IMR-90 (cell line): ENCODE measurements at regions not wholly inside any gene's neighbourhood (a gene's known extent, or its start where the extent isn't known, plus 50 kb on each side); places are given as distances from the start of the nearest gene placed in this dataset.

ENCODE experiments used
- ATAC-seq: fragments of 200-7000 bp; cut with Tn5 transposase; 2 replicates; pipeline ENCODE4 v1.9.1; 2020; ENCODE audit warnings: low read depth, mild to moderate bottlenecking, moderate library complexity
- BruUV-seq: library from RNA; stranded (reverse); fragments of 400-500 nt; replicated peaks from 2 replicates; lab custom pipeline; 2021; lab: Mats Ljungman, UMichigan
- CTCF ChIA-PET: fragments of 300-600 bp; formaldehyde crosslinking; extraction: SDS; loops from one replicate; lab custom pipeline; 2021; ENCODE audit warnings: antibody characterized with exemption; lab: Yijun Ruan, JAX
- POLR2A ChIA-PET: fragments of 300-600 bp; sonication (Branson Sonifier 250); formaldehyde crosslinking; loops from one replicate; lab custom pipeline; 2022; ENCODE audit warnings: antibody characterized with exemption; ENCODE audit not compliant: unreplicated experiment; lab: Charles Lee
- DNase-seq: peaks from one replicate; pipeline ENCODE4 v3.0.0; 2013
- H2AFZ ChIP-seq: replicated peaks from 2 replicates; pipeline ENCODE3; 2013; ENCODE audit warnings: low read length, mild to moderate bottlenecking; ENCODE audit not compliant: poor library complexity
- H2AK5ac ChIP-seq: 2 replicates; pipeline ENCODE4 v1.6.1; 2013; ENCODE audit warnings: low read depth, low read length, inconsistent platforms
- H2AK9ac ChIP-seq: replicated peaks from 2 replicates; pipeline ENCODE3; 2013; ENCODE audit warnings: mild to moderate bottlenecking, low read depth, low read length, moderate library complexity; ENCODE audit not compliant: poor library complexity
- H2BK120ac ChIP-seq: 2 replicates; pipeline ENCODE4 v1.6.1; 2013; ENCODE audit warnings: low read depth, low read length, inconsistent platforms
- H2BK15ac ChIP-seq: 3 replicates; pipeline ENCODE4 v1.6.1; 2013; ENCODE audit warnings: low read depth, low read length, inconsistent platforms
- H2BK20ac ChIP-seq: 2 replicates; pipeline ENCODE4 v1.6.1; 2013; ENCODE audit warnings: low read depth, mild to moderate bottlenecking, inconsistent platforms, low read length, moderate library complexity
- H2BK5ac ChIP-seq: 2 replicates; pipeline ENCODE4 v1.6.1; 2013; ENCODE audit warnings: mild to moderate bottlenecking, low read depth, low read length, inconsistent platforms; ENCODE audit not compliant: poor library complexity, severe bottlenecking
- H3K14ac ChIP-seq: replicated peaks from 2 replicates; pipeline ENCODE4 v1.6.1; 2013; ENCODE audit warnings: low read depth, low read length, inconsistent platforms
- H3K18ac ChIP-seq: 2 replicates; pipeline ENCODE4 v1.6.1; 2013; ENCODE audit warnings: low read depth, low read length, control low read depth
- H3K23ac ChIP-seq: 2 replicates; pipeline ENCODE4 v1.6.1; 2013; ENCODE audit warnings: low read depth, low read length, inconsistent platforms
- H3K27ac ChIP-seq: 2 replicates; pipeline ENCODE4 v1.5.1; 2013; ENCODE audit warnings: mild to moderate bottlenecking, control low read depth, low read length; ENCODE audit not compliant: insufficient read depth
- H3K27me3 ChIP-seq: 2 replicates; pipeline ENCODE4 v1.6.1; 2013; ENCODE audit warnings: low read length; ENCODE audit not compliant: control insufficient read depth, insufficient read depth
- H3K36me3 ChIP-seq: 2 replicates; pipeline ENCODE4 v1.6.1; 2013; ENCODE audit warnings: low read length, mixed read lengths; ENCODE audit not compliant: control insufficient read depth, insufficient read depth
- H3K4ac ChIP-seq: 2 replicates; pipeline ENCODE4 v1.6.1; 2013; ENCODE audit warnings: low read depth, low read length, inconsistent platforms
- H3K4me1 ChIP-seq: 2 replicates; pipeline ENCODE4 v1.6.1; 2013; ENCODE audit warnings: low read length, mixed read lengths; ENCODE audit not compliant: control insufficient read depth, insufficient read depth
- H3K4me2 ChIP-seq: 2 replicates; pipeline ENCODE4 v1.6.1; 2013; ENCODE audit warnings: low read depth, mild to moderate bottlenecking, control low read depth, low read length, moderate library complexity
- H3K4me3 ChIP-seq: 2 replicates; pipeline ENCODE4 v1.5.1; 2013; ENCODE audit warnings: low read depth, mild to moderate bottlenecking, control low read depth, low read length, moderate library complexity; ENCODE audit not compliant: insufficient read depth
- H3K56ac ChIP-seq: 2 replicates; pipeline ENCODE4 v1.6.1; 2013; ENCODE audit warnings: low read length, inconsistent platforms; ENCODE audit not compliant: insufficient read depth; ENCODE audit errors: extremely low read depth
- H3K79me1 ChIP-seq, 2 experiments: 2 replicates each; pipeline ENCODE4 v1.6.1; 2013; ENCODE audit warnings: low read length in 2 of 2, inconsistent platforms in 1 of 2, low read depth in 1 of 2
- H3K9ac ChIP-seq: 2 replicates; pipeline ENCODE4 v1.6.1; 2013; ENCODE audit warnings: low read depth, low read length, control low read depth
- H3K9me1 ChIP-seq: 2 replicates; pipeline ENCODE4 v1.6.1; 2013; ENCODE audit warnings: low read length, inconsistent platforms; ENCODE audit not compliant: insufficient read depth
- H3K9me3 ChIP-seq: 2 replicates; pipeline ENCODE4 v1.6.1; 2013; ENCODE audit warnings: low read length; ENCODE audit not compliant: control insufficient read depth, insufficient read depth
- H4K20me1 ChIP-seq: 2 replicates; pipeline ENCODE4 v1.6.1; 2013; ENCODE audit warnings: low read length, inconsistent platforms; ENCODE audit not compliant: insufficient read depth
- H4K5ac ChIP-seq: 2 replicates; pipeline ENCODE4 v1.6.1; 2013; ENCODE audit warnings: mild to moderate bottlenecking, low read depth, low read length, control low read depth
- H4K8ac ChIP-seq, 2 experiments: 2 replicates each; pipeline ENCODE4 v1.6.1; 2013; ENCODE audit warnings: low read depth in 2 of 2, low read length in 2 of 2, control low read depth in 1 of 2, inconsistent platforms in 1 of 2
- H4K91ac ChIP-seq: 2 replicates; pipeline ENCODE4 v1.6.1; 2013; ENCODE audit warnings: low read depth, low read length, inconsistent platforms; ENCODE audit not compliant: insufficient read depth
- BHLHE40 ChIP-seq: fragments of 150-350 bp; IDR thresholded peaks from 2 replicates; pipeline ENCODE4 v1.6.1; 2016; ENCODE audit warnings: mild to moderate bottlenecking, low read depth, low read length
- CEBPB ChIP-seq: IDR thresholded peaks from 2 replicates; pipeline ENCODE4 v1.6.1; 2012; ENCODE audit warnings: low read depth, low read length, improper control_type of control experiment
- CHD1 ChIP-seq: IDR thresholded peaks from 2 replicates; pipeline ENCODE4 v1.6.1; 2012; ENCODE audit warnings: low read depth, low read length, improper control_type of control experiment
- FOS ChIP-seq: fragments of 150-350 bp; IDR thresholded peaks from 2 replicates; pipeline ENCODE4 v1.6.1; 2016; ENCODE audit warnings: low read depth, low read length
- MAFK ChIP-seq: IDR thresholded peaks from 2 replicates; pipeline ENCODE4 v1.6.1; 2012; ENCODE audit warnings: low read depth, low read length, improper control_type of control experiment
- MXI1 ChIP-seq: IDR thresholded peaks from 2 replicates; pipeline ENCODE4 v1.6.1; 2012; ENCODE audit warnings: low read depth, mild to moderate bottlenecking, low read length, moderate library complexity, borderline replicate concordance
- NFE2L2 ChIP-seq: fragments of 150-350 bp; IDR thresholded peaks from 2 replicates; pipeline ENCODE4 v1.6.1; 2016; ENCODE audit warnings: low read depth, mild to moderate bottlenecking, low read length
- POLR2A ChIP-seq: IDR thresholded peaks from 2 replicates; pipeline ENCODE4 v1.6.1; 2012; ENCODE audit warnings: mild to moderate bottlenecking, low read depth, low read length
- RAD21 ChIP-seq: IDR thresholded peaks from 2 replicates; pipeline ENCODE4 v1.6.1; 2012; ENCODE audit warnings: low read length, improper control_type of control experiment
- RCOR1 ChIP-seq: IDR thresholded peaks from 2 replicates; pipeline ENCODE4 v1.6.1; 2012; ENCODE audit warnings: mild to moderate bottlenecking, low read length, improper control_type of control experiment; ENCODE audit not compliant: insufficient replicate concordance
- RFX5 ChIP-seq: IDR thresholded peaks from 2 replicates; pipeline ENCODE4 v1.8.0; 2012; ENCODE audit warnings: low read depth, mild to moderate bottlenecking, low read length, moderate library complexity
- SMC3 ChIP-seq: fragments of 150-350 bp; IDR thresholded peaks from 2 replicates; pipeline ENCODE4 v1.6.1; 2016; ENCODE audit warnings: low read depth, mild to moderate bottlenecking, antibody characterized with exemption, low read length, moderate library complexity
- WGBS, 2 experiments: methylation state at CpG; one replicate each; pipeline versions ENCODE4 v1.1.5 to v1.1.7; 2013; ENCODE audit warnings: missing lambda C conversion rate in 2 of 2; ENCODE audit not compliant: insufficient read length in 1 of 2; ENCODE audit errors: extremely low coverage in 2 of 2; 5-methylcytosine and 5-hydroxymethylcytosine counted together
- dilution Hi-C: fragments of 300-500 bp; cut with HindIII; formaldehyde crosslinking; loops from one replicate; pipeline ENCODE4 v1.14.3; 2018; ENCODE audit warnings: low sequenced_read_pairs; ENCODE audit not compliant: unreplicated experiment
- in situ Hi-C: fragments of 300-500 bp; cut with MboI; formaldehyde crosslinking; loops from 3 replicates; pipeline ENCODE4 v1.14.3; 2019; ENCODE audit warnings: low sequenced_read_pairs, inconsistent platforms, mixed read lengths
- intact Hi-C: fragments of 100-400 bp; cut with micrococcal nuclease; formaldehyde crosslinking; loops from 2 replicates; pipeline ENCODE4 v1.10.0; 2022
- TF ChIP-seq, protein P1 (sequence below): fragments of 150-350 bp; IDR thresholded peaks from 2 replicates; pipeline ENCODE4 v1.6.1; 2017; ENCODE audit warnings: mild to moderate bottlenecking, antibody characterized with exemption, low read length, low read depth
- TF ChIP-seq, protein P2 (sequence below): fragments of 150-350 bp; IDR thresholded peaks from 2 replicates; pipeline ENCODE4 v1.6.1; 2016; ENCODE audit warnings: low read depth, mild to moderate bottlenecking, low read length, moderate library complexity, borderline replicate concordance
- TF ChIP-seq, protein P3 (sequence below): conservative IDR thresholded peaks from 2 replicates; pipeline ENCODE4 v1.5.1; 2012; ENCODE audit warnings: mild to moderate bottlenecking, low read depth, low read length, improper control_type of control experiment

DNA sequence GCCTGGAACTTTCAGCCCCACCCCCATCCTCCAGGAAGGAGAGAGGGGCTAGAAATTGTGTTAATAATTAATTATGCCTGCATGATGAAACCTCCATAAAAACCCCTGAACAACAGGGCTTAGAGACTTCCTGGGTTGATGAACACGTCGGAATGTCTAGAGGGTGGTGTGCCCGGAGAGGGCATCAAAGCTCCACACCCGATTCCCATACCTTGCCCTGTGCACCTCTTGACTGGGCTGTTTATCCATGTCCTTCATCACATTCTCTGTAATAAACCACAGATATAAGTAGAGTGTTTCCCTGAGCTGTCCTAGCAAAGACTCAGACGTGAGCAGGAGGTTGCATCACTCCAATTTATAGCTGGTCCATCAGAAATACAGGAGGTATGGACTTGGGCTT is 624.0 kb downstream of the NPHP4 start:
- H3K27me3 ChIP-seq: no peaks in the 10 kb centered on the region
- no peak overlapping the region for H4K8ac ChIP-seq
- H3K4me3 ChIP-seq: no peak overlapping the region
- H3K9me1 ChIP-seq: no peaks in the 10 kb centered on the region
- peaks cover 62% of the 10 kb centered on the region for H3K9me3 ChIP-seq
- no peak overlapping the region for H2AK5ac ChIP-seq
- intact Hi-C loops: no loop called here
- H3K79me1 ChIP-seq: no peaks in the 10 kb centered on the region
- H3K23ac ChIP-seq: no peak overlapping the region
- BruUV-seq: no TSS peak
- TF ChIP-seq CHD1 (no peak), RAD21 (no peak), MXI1 (no peak), RCOR1 (no peak), POLR2A (no peak), RFX5 (no peak), NFE2L2 (no peak), BHLHE40 (no peak), SMC3 (no peak), MAFK (no peak), FOS (no peak), CEBPB (no peak)
- TF ChIP-seq, protein P1, sequence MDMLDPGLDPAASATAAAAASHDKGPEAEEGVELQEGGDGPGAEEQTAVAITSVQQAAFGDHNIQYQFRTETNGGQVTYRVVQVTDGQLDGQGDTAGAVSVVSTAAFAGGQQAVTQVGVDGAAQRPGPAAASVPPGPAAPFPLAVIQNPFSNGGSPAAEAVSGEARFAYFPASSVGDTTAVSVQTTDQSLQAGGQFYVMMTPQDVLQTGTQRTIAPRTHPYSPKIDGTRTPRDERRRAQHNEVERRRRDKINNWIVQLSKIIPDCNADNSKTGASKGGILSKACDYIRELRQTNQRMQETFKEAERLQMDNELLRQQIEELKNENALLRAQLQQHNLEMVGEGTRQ: no peak
- TF ChIP-seq, protein P2, sequence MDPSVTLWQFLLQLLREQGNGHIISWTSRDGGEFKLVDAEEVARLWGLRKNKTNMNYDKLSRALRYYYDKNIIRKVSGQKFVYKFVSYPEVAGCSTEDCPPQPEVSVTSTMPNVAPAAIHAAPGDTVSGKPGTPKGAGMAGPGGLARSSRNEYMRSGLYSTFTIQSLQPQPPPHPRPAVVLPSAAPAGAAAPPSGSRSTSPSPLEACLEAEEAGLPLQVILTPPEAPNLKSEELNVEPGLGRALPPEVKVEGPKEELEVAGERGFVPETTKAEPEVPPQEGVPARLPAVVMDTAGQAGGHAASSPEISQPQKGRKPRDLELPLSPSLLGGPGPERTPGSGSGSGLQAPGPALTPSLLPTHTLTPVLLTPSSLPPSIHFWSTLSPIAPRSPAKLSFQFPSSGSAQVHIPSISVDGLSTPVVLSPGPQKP: no peak
- TF ChIP-seq, protein P3, sequence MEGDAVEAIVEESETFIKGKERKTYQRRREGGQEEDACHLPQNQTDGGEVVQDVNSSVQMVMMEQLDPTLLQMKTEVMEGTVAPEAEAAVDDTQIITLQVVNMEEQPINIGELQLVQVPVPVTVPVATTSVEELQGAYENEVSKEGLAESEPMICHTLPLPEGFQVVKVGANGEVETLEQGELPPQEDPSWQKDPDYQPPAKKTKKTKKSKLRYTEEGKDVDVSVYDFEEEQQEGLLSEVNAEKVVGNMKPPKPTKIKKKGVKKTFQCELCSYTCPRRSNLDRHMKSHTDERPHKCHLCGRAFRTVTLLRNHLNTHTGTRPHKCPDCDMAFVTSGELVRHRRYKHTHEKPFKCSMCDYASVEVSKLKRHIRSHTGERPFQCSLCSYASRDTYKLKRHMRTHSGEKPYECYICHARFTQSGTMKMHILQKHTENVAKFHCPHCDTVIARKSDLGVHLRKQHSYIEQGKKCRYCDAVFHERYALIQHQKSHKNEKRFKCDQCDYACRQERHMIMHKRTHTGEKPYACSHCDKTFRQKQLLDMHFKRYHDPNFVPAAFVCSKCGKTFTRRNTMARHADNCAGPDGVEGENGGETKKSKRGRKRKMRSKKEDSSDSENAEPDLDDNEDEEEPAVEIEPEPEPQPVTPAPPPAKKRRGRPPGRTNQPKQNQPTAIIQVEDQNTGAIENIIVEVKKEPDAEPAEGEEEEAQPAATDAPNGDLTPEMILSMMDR: no peak
- H2AK9ac ChIP-seq: no peak overlapping the region
- CTCF ChIA-PET: no interaction called here
- no peak overlapping the region for H4K91ac ChIP-seq
- H4K20me1 ChIP-seq: no peaks in the 10 kb centered on the region
- no peak overlapping the region for H2BK15ac ChIP-seq
- no peak overlapping the region for H3K27ac ChIP-seq
- H2AFZ ChIP-seq: no peak overlapping the region
- H3K4me1 ChIP-seq: no peaks in the 10 kb centered on the region
- ATAC-seq: no peak
- POLR2A ChIA-PET: no interaction called here
- no peak overlapping the region for H3K9ac ChIP-seq
- H3K4me2 ChIP-seq: no peak overlapping the region
- H2BK5ac ChIP-seq: no peak overlapping the region
- H2BK120ac ChIP-seq: no peak overlapping the region
- no peak overlapping the region for H3K14ac ChIP-seq
- no peak overlapping the region for H4K5ac ChIP-seq
- no peak overlapping the region for H3K18ac ChIP-seq
- H2BK20ac ChIP-seq: no peak overlapping the region
- H3K36me3 ChIP-seq: no peaks in the 10 kb centered on the region
- no peak overlapping the region for H3K4ac ChIP-seq
- no peak overlapping the region for H3K56ac ChIP-seq
- no peak for DNase-seq
- WGBS, 2 experiments: no CpG with 5 or more reads among the region's 5 CpGs
- dilution Hi-C loops: no loop called here
- in situ Hi-C loops: no loop called here
